SW480 (cell line): ENCODE measurements at regions not wholly inside any gene's neighbourhood (a gene's known extent, or its start where the extent isn't known, plus 50 kb on each side); places are given as distances from the start of the nearest gene placed in this dataset.
A peak's percentile ranks its signal among the peaks of the same experiment; 100 is the strongest.
"Not testable (repeated sequence)": the region's sequence is repeated elsewhere in the genome, so short reads cannot be mapped to it uniquely, and the experiment has no call there.

Experiments used
- DNase-seq: peaks from one replicate; pipeline ENCODE4 v3.0.0-alpha.2; 2016; ENCODE audit warnings: low spot score

- DNase-seq = peak; percentile 51
These were observed 110.3 kb upstream of the PRSS16 start for GRCh38 chr6:27136978-27137814.

GRCh38 chr6:27138406-27138805 lies 109.1 kb upstream of the PRSS16 start:
- DNase-seq = no peak

DNA sequence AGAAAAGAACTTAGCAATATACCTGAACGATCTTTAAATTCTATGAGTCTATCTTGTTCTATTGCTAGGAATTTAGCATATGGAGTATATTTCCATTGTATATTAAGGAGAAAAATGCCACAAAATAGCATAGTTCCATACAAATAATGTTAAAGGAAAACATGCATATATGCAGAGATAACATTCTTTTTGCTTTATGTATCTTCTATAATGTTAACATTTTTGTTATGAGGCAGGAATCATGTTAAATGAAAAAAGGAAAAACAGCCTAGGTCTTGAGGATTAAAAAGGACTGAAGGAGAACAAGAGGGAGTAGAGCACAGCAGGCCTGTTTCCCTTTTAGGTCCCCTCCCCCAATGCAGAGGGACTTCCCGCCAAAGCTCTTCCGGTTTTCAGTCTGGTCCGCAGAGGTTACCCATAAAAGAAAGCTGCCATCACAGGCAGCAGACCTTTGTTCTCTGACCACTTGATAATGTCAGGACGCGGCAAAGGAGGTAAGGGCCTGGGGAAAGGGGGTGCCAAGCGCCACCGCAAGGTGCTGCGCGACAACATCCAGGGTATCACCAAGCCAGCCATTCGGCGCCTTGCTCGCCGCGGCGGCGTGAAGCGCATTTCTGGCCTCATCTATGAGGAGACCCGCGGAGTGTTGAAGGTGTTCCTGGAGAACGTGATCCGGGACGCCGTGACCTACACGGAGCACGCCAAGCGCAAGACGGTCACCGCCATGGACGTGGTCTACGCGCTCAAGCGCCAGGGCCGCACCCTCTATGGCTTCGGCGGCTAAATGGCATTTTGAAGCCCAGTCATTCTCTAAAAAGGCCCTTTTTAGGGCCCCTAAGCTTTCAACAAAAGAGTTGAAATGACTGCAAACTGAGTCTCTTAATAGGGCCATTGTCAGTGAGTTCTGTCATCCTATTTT lies 108.4 kb upstream of the PRSS16 start:
- peak; percentile 89 for DNase-seq

DNA sequence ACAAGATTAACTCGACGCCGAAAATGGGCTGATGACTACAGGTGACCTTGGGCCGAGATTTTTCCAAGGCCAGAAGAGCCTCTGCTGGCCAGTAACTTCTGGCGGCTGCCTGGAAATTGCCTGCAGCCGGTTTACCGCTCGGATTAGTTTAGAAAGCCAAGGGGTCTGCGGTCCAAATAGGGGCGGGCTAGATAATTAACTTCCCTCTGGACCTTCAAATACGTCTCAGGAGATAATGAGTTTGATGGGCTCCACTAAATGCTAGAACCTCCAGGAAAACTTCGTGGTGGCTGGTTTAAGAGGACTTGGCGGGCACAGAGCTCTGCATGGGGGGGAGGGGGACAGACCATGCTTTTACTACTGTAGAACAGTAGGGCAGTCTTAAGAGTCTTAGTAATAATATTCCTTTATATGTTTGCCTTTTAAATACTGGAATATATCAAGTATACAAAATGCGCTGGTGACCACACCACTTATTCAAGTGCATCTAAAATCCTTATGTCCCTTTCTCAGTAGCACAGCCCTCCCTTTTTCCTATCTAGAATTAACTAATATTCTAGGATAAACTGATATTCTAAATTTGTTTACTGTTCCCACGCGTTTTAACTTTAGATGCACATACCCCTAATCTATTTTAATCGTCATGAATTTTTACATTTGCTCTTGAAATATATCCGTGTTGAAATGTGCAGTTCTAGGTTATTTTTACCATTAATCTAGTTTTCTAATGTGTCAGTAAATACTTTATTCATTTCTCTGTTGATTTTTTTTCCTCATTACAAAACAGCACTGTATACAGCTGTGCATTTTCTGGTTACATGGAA lies 107.5 kb upstream of the PRSS16 start:
- DNase-seq = peak; percentile 67

DNA sequence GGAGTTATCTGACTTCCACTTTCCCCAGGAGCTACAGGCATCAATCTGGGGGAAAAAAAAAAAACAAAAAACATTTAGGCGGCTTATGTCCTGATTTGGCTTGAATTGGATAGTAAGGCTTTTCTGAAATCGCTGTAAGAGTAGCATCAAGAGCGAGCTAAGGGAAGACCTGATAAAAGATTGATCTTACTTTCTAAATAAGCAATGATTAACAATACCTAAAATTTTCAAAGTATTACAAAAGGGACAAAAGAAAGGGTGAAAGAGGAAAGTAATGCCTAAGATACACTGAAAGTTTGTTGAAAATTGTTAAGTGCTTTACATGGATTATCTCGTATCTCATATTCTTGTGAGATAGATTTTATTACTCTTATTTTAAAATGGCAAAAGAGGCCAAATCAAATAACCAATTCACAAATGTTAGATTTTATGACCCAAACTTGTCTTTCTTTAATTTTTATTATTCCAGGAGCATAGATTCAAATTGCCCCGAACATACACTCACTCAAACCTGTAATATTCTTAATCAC lies 106.4 kb upstream of the PRSS16 start:
- no peak for DNase-seq

DNA sequence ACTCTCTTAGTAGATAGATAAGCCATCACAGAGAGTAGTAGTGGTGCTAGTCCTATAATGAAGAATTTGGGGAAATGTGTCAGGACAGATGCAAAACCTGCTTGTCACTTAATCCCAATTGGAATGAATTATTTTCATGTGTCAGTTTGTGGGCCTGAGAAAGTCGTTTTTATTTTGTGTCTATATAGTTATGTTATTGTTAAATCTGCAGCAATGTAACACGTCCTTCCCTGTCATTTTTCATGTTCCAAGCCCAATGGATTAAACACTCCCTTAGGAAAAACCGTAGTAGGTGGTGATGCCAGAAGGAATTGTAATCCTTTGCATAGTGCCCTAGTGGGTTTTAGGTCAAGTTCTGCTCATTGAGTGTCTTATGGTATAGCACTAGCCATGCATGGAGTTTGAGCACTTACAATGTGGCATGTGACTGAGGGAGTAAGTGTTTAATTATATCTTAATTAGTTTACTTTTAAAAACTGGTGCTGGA lies 105.9 kb upstream of the PRSS16 start:
- DNase-seq = no peak

DNA sequence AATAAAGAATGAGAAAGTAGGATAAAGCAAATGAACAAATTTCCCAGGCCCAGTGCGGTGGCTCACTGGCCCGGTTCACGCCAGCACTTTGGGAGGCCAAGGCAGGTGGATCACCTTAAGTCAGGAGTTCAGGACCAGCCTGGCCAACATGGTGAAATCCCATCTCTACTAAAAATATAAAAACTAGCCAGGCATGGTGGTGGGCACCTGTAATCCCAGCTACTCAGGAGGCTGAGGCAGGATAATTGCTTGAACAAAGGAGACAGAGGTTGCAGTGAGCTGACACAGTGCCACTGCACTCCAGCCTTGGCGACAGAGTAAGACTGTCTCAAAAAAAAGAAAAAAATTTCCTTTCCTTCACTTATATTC lies 104.5 kb upstream of the PRSS16 start:
- not testable (repeated sequence) for DNase-seq

DNA sequence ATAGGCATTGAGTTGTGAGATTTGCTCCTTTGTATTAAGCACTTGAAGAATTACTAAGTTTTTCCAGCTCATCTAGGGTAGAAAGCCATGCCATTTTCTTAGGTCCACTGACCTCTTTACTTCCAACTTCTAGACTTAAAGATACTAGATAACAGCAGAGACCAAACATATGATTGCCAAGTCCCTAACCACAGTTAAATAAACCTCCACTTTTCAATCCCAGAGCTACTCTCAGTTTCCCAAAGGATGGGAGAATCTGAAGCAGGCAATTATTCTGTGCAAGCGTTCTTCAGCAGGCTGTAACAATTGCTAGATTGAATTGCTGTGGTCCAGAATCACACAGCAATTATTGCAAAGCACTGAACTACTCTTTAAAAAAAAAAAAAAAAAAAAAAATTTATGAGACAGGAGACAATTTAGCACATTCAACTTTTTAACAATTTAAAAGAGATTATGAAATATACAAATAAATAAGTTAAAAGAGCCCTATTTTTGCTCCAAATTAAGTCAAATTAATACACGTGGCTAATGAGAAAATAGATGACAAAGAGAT lies 104.0 kb upstream of the PRSS16 start:
- DNase-seq = no peak

DNA sequence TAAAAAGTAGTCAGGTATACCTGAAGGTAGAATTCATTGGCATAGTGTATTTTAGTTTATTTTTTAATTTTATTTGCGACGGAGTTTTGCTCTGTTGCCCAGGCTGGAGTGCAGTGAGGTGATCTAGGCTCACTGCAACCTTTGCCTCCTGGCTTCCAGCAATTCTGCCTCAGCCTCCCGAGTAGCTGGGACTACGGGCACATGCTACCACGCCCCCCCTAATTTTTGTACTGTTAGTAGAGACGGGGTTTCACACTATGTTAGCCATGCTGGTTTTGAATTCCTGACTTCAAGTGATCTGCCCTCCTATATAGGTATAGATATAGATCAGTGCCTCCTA lies 102.8 kb upstream of the PRSS16 start:
- no peak for DNase-seq

GRCh38 chr6:27145731-27146455 lies 101.6 kb upstream of the PRSS16 start:
- DNase-seq = peak; percentile 92

DNA sequence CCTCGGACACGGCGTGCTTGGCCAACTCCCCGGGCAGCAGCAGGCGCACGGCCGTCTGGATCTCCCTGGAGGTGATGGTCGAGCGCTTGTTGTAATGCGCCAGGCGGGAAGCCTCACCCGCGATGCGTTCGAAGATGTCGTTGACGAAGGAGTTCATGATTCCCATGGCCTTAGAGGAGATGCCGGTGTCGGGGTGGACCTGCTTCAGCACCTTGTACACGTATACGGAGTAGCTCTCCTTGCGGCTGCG lies 101.1 kb upstream of the PRSS16 start:
- not testable (repeated sequence) for DNase-seq

- DNase-seq = peak; percentile 99
These were observed 100.6 kb upstream of the PRSS16 start for GRCh38 chr6:27146706-27147505.

GRCh38 chr6:27148404-27148795 lies 99.1 kb upstream of the PRSS16 start:
- no peak for DNase-seq

GRCh38 chr6:27149150-27149549 lies 98.4 kb upstream of the PRSS16 start:
- DNase-seq = no peak

- DNase-seq = no peak
These were observed 92.8 kb upstream of the PRSS16 start for GRCh38 chr6:27154696-27155095.

DNA sequence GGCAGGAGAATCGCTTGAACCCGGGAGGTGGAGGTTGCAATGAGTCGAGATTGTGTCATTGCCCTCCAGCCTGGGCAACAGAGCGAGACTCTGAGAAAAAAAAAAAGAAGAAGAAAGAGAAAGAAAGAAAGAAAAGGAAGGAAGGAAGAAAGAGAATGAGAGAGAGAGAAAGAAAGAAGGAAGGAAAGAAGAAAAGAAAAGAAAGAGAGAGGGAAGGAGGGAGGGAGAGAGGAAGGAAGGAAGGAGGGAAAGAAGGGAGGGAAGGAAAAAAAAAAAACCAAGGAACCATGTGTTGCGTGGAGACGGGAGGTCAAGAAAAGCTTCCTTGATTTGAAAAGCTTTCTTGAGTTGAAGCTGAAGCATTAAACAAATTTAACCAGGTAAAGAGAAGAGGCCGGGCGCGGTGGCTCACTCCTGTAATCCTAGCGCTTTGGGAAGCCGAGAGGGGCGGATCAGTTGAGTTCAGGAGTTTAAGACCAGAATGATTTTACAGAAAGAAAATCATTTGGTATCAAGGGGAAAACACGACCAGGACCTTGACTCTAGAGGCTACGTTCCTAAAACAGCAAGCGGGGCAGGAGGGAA lies 90.5 kb upstream of the PRSS16 start:
- no peak for DNase-seq

DNA sequence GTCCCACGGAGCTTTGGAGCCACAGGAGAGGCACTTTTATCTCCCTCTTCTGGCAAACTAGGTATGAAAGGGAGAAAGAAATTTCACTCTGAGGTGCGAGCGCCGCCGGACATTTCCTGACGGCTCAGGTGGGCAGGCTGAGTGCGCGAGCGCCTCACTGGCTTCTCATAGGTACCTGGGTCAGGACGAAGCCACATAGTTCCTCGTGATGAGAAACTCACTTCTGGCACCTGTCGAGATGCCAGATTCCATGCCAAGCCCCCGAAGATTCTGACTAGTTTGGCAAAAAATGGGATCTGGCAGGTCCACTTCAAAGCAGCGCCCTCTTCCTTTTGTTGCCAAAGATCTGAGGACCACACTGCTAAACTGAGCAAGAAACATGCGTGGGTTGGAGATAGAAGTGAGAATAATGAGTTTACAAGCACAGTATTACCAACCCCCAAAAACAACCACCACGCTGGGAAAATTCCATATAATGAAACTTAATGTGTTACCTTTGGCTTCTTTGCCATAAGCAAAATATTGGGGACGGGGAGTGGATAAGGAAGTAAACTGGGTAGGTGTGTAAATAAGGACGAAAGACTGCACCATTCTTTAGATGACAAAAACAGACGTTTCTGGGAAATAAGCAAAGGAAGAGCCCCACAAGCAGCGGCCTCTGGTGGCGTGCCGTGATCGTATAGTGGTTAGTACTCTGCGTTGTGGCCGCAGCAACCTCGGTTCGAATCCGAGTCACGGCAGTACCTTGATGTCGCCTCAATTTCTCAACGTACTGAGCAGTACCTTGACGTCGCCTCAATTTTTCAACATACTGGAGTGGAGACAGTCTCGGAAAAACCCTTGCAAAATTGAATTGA lies 89.8 kb upstream of the PRSS16 start:
- peak; percentile 66 for DNase-seq

- no peak for DNase-seq
These were observed 89.2 kb upstream of the PRSS16 start for GRCh38 chr6:27158316-27158643.

GRCh38 chr6:27159725-27160124 lies 87.8 kb upstream of the PRSS16 start:
- DNase-seq = no peak
